ENCODE measurements at regions not wholly inside any gene's neighbourhood (a gene's known extent, or its start where the extent isn't known, plus 50 kb on each side); places are given as distances from the start of the nearest gene placed in this dataset.

- TF ChIP-seq CEBPB (IDR thresholded peaks at IDR 0.05) (no peak), YY1 (IDR thresholded peaks at IDR 0.05; ENCODE audit: low read depth) (no peak), TAF1 (IDR thresholded peaks at IDR 0.05; ENCODE audit: low read depth) (no peak), EP300 (IDR thresholded peaks at IDR 0.05; ENCODE audit: borderline replicate concordance) (no peak), CREB1 (IDR thresholded peaks at IDR 0.05; ENCODE audit: low read depth) (no peak)
These were observed 61.0 kb downstream of the OR5AK2 start for GRCh38 chr11:57049749-57050148.

Data from Ishikawa (cell line).